ENCODE measurements at regions not wholly inside any gene's neighbourhood (a gene's known extent, or its start where the extent isn't known, plus 50 kb on each side); places are given as distances from the start of the nearest gene placed in this dataset.

DNA sequence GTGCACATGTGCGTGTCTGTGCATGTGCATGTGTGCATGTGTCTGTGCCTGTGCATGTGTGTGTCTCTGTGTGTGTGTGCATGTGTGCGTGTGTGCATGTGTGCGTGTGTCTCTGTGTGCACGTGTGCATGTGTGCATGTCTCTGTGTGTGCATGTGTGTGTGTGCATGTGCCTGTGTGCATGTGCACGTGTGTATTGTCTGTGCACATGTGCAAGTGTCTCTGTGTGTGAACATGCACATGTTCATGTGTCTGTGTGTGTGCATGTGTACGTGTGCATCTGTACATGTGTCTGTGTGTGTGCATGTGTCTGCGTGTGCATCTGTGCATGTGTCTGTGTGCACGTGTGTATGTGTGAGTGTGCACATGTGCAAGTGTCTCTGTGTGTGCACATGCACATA lies 277.3 kb downstream of the GALR1 start:
- Histone ChIP-seq H3K9me3 (ENCODE audit: control insufficient read depth, insufficient read depth, low read length) (peaks cover 10% of the 10 kb centered on the region; the same call in 1 of the 2 replicates), H3K4me3 (ENCODE audit: low read length) (no peak overlapping the region), H3F3A (ENCODE audit: control insufficient read depth, insufficient read depth) (no peaks in the 10 kb centered on the region), H3K36me3 (ENCODE audit: control insufficient read depth, low read length) (no peaks in the 10 kb centered on the region), H3K4me2 (ENCODE audit: low read length) (no peak overlapping the region), H3K4me1 (ENCODE audit: control insufficient read depth, low read length) (no peaks in the 10 kb centered on the region), H3K9me2 (replicated peaks; ENCODE audit: control insufficient read depth, low read length) (no peaks in the 10 kb centered on the region), H4K20me1 (ENCODE audit: control insufficient read depth, insufficient read depth, low read depth, low read length) (no peaks in the 10 kb centered on the region), H3K79me2 (ENCODE audit: control insufficient read depth, low read length) (no peaks in the 10 kb centered on the region), H3K27ac (ENCODE audit: low read depth, low read length) (no peak overlapping the region), H3K27me3 (ENCODE audit: control insufficient read depth, low read length) (no peaks in the 10 kb centered on the region)
- TF ChIP-seq EZH2phosphoT487 (IDR thresholded peaks at IDR 0.05; ENCODE audit: borderline replicate concordance, low read length), result no peak
- TF ChIP-seq, protein P1, sequence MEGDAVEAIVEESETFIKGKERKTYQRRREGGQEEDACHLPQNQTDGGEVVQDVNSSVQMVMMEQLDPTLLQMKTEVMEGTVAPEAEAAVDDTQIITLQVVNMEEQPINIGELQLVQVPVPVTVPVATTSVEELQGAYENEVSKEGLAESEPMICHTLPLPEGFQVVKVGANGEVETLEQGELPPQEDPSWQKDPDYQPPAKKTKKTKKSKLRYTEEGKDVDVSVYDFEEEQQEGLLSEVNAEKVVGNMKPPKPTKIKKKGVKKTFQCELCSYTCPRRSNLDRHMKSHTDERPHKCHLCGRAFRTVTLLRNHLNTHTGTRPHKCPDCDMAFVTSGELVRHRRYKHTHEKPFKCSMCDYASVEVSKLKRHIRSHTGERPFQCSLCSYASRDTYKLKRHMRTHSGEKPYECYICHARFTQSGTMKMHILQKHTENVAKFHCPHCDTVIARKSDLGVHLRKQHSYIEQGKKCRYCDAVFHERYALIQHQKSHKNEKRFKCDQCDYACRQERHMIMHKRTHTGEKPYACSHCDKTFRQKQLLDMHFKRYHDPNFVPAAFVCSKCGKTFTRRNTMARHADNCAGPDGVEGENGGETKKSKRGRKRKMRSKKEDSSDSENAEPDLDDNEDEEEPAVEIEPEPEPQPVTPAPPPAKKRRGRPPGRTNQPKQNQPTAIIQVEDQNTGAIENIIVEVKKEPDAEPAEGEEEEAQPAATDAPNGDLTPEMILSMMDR (IDR thresholded peaks at IDR 0.05; ENCODE audit: low read depth, low read length, poor library complexity, severe bottlenecking), result no peak

DNA sequence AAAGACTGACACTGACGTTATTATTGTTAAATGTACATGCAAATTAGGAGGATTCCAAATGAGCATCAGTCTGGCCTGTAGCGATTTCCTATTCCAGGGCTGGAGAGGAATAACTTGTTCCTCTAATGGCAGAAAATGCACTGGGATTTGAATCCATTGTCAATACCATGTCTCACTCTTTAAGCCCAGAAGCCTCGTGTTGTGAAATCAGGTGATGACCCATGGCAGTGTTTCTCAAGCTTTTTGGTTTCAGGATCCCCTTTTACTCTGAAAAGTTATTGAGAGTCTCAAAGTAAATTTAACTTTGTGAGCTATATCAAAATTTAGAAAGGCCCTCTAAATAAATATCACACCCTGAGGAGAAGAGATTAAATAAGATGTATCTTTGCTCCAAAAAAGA lies 279.2 kb downstream of the GALR1 start:
- no peaks in the 10 kb centered on the region for H3F3A ChIP-seq (ENCODE audit: control insufficient read depth, insufficient read depth)
- peaks cover 10% of the 10 kb centered on the region; the same call in 1 of the 2 replicates for H3K9me3 ChIP-seq (ENCODE audit: control insufficient read depth, insufficient read depth, low read length)
- H3K36me3 ChIP-seq (ENCODE audit: control insufficient read depth, low read length), result no peaks in the 10 kb centered on the region
- no peaks in the 10 kb centered on the region for H3K9me2 ChIP-seq (replicated peaks; ENCODE audit: control insufficient read depth, low read length)
- H4K20me1 ChIP-seq (ENCODE audit: control insufficient read depth, insufficient read depth, low read depth, low read length), result no peaks in the 10 kb centered on the region
- no peak overlapping the region for H3K4me3 ChIP-seq (ENCODE audit: low read length)
- H3K4me2 ChIP-seq (ENCODE audit: low read length), result no peak overlapping the region
- no peaks in the 10 kb centered on the region for H3K27me3 ChIP-seq (ENCODE audit: control insufficient read depth, low read length)
- TF ChIP-seq, protein P1 (IDR thresholded peaks at IDR 0.05; ENCODE audit: low read depth, low read length, poor library complexity, severe bottlenecking), result no peak
- TF ChIP-seq EZH2phosphoT487 (IDR thresholded peaks at IDR 0.05; ENCODE audit: borderline replicate concordance, low read length), result no peak
- H3K27ac ChIP-seq (ENCODE audit: low read depth, low read length), result no peak overlapping the region
- H3K79me2 ChIP-seq (ENCODE audit: control insufficient read depth, low read length), result no peaks in the 10 kb centered on the region
- no peaks in the 10 kb centered on the region for H3K4me1 ChIP-seq (ENCODE audit: control insufficient read depth, low read length)

DNA sequence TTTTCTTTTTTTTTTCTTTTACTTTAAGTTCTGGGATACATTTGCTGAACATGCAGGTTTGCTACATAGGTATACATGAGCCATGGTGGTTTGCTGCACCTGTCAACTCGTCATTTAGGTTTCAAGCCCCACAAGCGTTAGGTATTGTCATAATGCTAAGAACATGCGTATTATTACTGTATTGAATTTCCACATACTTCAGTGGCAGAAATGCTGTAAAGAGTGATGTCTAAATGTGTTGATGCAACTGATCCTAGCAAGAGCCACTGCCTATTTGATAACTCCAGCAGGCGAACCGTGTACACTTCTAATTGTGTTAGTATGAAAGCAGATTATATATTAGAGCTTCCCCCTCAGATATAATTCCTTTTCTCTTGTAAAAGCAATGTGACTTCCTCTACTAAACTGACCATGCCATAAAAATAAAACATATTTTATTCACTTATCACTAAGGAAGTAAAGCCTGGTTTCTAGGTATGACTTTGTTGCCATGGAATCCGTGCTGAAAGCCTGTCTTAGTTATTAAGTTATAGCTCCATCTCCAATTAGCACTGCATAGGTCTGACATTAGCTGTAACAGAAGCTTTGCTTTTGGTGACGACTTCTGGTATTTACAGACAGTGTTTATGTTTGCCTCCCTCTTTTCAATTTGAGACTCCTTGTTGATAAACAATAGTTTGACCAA lies 280.0 kb downstream of the GALR1 start:
- Histone ChIP-seq H3K9me3 (ENCODE audit: control insufficient read depth, insufficient read depth, low read length) (peaks cover 10% of the 10 kb centered on the region; the same call in 1 of the 2 replicates), H4K20me1 (ENCODE audit: control insufficient read depth, insufficient read depth, low read depth, low read length) (no peaks in the 10 kb centered on the region), H3K27ac (ENCODE audit: low read depth, low read length) (no peak overlapping the region), H3K9me2 (replicated peaks; ENCODE audit: control insufficient read depth, low read length) (no peaks in the 10 kb centered on the region), H3F3A (ENCODE audit: control insufficient read depth, insufficient read depth) (no peaks in the 10 kb centered on the region), H3K4me2 (ENCODE audit: low read length) (no peak overlapping the region), H3K4me3 (ENCODE audit: low read length) (no peak overlapping the region), H3K27me3 (ENCODE audit: control insufficient read depth, low read length) (no peaks in the 10 kb centered on the region), H3K79me2 (ENCODE audit: control insufficient read depth, low read length) (no peaks in the 10 kb centered on the region), H3K36me3 (ENCODE audit: control insufficient read depth, low read length) (no peaks in the 10 kb centered on the region), H3K4me1 (ENCODE audit: control insufficient read depth, low read length) (no peaks in the 10 kb centered on the region)
- no peak for TF ChIP-seq EZH2phosphoT487 (IDR thresholded peaks at IDR 0.05; ENCODE audit: borderline replicate concordance, low read length)
- TF ChIP-seq, protein P1 (IDR thresholded peaks at IDR 0.05; ENCODE audit: low read depth, low read length, poor library complexity, severe bottlenecking), result no peak
